ENCODE measurements at regions not wholly inside any gene's neighbourhood (a gene's known extent, or its start where the extent isn't known, plus 50 kb on each side); places are given as distances from the start of the nearest gene placed in this dataset.
"Not testable (repeated sequence)": the region's sequence is repeated elsewhere in the genome, so short reads cannot be mapped to it uniquely, and the experiment has no call there.

DNA sequence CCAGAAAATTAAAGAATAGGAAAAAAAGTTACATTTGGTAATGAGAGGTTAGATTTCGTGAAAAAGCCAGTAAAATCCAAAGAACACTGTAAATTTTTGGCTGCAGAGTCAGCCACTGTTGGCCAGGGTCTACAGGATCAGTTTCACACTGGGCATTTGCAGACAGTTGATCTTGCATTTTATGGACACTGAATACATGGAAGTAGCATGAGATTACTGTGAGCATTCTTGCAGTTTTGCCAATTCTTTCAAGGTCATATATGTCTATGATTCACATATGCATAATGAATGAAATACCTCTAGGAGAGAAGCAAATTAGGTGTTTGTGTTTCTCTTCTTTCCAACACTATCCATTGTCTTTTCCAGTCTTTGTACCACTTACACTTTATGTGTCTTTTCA is 200.8 kb upstream of the DPYD start:
- Histone ChIP-seq H3K27ac (replicated peaks) (no peak overlapping the region), H3K36me3 (no peaks in the 10 kb centered on the region), H3K4me3 (no peak overlapping the region), H3K9me3 (replicated peaks) (no peaks in the 10 kb centered on the region), H3K4me1 (no peaks in the 10 kb centered on the region), H3K27me3 (ENCODE audit: low read depth) (no peaks in the 10 kb centered on the region)
- no peak for DNase-seq
- intact Hi-C loops (cut with micrococcal nuclease) = loop anchor here (10.0 kb wide), 1 partner anchor 63 kb away; no protein-coding TSS in a partner anchor
- TF ChIP-seq, protein P1, sequence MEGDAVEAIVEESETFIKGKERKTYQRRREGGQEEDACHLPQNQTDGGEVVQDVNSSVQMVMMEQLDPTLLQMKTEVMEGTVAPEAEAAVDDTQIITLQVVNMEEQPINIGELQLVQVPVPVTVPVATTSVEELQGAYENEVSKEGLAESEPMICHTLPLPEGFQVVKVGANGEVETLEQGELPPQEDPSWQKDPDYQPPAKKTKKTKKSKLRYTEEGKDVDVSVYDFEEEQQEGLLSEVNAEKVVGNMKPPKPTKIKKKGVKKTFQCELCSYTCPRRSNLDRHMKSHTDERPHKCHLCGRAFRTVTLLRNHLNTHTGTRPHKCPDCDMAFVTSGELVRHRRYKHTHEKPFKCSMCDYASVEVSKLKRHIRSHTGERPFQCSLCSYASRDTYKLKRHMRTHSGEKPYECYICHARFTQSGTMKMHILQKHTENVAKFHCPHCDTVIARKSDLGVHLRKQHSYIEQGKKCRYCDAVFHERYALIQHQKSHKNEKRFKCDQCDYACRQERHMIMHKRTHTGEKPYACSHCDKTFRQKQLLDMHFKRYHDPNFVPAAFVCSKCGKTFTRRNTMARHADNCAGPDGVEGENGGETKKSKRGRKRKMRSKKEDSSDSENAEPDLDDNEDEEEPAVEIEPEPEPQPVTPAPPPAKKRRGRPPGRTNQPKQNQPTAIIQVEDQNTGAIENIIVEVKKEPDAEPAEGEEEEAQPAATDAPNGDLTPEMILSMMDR (IDR thresholded peaks at IDR 0.05; ENCODE audit: borderline replicate concordance) = no peak

DNA sequence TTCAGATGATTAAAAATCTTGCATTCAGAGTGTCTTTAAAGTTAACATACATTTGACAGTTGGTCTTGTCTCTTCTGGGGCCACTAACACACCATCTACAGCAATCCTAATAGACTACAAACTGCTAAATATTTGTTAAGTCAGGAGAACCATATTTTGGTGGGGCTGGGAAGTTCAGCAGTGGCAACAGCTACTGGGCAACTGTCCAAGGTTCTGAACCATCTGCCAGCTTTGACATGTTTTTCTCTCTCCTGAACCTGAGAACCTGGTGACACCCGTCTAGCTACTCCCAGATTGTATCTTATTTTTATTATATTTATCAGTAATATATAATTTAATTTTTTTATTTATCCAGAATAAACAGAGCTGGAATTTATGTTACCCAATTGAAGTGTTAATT is 199.0 kb upstream of the DPYD start:
- Histone ChIP-seq H3K4me1 (no peaks in the 10 kb centered on the region), H3K4me3 (no peak overlapping the region), H3K27ac (replicated peaks) (no peak overlapping the region), H3K9me3 (replicated peaks) (no peaks in the 10 kb centered on the region), H3K36me3 (no peaks in the 10 kb centered on the region), H3K27me3 (ENCODE audit: low read depth) (no peaks in the 10 kb centered on the region)
- intact Hi-C loops (cut with micrococcal nuclease) = loop anchor here (10.0 kb wide), 1 partner anchor 65 kb away; no protein-coding TSS in a partner anchor
- TF ChIP-seq, protein P1 (IDR thresholded peaks at IDR 0.05; ENCODE audit: borderline replicate concordance) = no peak
- DNase-seq = no peak

DNA sequence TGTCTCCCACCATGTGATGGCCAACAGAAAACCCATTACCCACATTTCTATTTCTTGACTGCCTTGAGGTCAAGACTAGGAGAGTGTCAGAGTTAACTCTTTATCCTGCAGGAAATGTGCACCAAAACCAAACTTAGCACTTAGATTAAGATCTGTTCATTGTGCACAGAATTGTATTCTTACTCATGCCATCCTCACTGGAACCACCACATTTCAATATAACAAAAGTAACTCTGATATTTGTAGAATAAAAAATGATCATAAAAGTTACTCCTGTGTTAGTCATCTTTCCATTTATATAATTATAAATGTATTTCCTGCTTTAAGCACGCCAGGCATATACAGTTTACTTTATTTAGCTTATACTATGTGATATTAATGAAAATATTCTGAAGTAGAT is 193.0 kb upstream of the DPYD start:
- DNase-seq = no peak

DNA sequence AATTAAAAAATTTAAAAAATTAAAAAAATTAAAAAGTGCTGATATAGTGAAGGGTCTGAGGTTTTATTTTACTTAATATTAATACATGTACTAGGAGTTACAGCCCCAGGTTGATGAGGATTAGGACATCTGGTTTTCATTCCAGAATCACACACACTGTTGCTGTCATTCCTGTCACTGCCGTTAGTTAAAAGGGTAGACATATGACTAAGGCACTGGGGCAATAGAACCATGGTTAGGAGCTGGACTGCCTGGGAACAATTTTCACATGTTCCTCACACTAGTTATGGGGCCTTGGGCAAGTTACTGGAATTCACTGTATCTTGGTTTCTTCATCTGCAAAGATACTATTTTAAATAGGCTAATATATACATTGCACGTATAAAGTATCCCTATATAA is 191.8 kb upstream of the DPYD start:
- no peak for DNase-seq
- Histone ChIP-seq H3K4me3 (no peak overlapping the region), H3K27me3 (ENCODE audit: low read depth) (no peaks in the 10 kb centered on the region), H3K9me3 (replicated peaks) (peaks cover 9% of the 10 kb centered on the region), H3K4me1 (no peaks in the 10 kb centered on the region), H3K27ac (replicated peaks) (no peak overlapping the region), H3K36me3 (no peaks in the 10 kb centered on the region)
- intact Hi-C loops (cut with micrococcal nuclease) = no loop called here
- TF ChIP-seq, protein P1 (IDR thresholded peaks at IDR 0.05; ENCODE audit: borderline replicate concordance) = no peak

More for the DNA sequence above, 193.0 kb upstream of the DPYD start:
- Histone ChIP-seq H3K9me3 (replicated peaks) (no peaks in the 10 kb centered on the region), H3K27ac (replicated peaks) (no peak overlapping the region), H3K36me3 (no peaks in the 10 kb centered on the region), H3K4me3 (no peak overlapping the region), H3K27me3 (ENCODE audit: low read depth) (no peaks in the 10 kb centered on the region), H3K4me1 (no peaks in the 10 kb centered on the region)
- TF ChIP-seq, protein P1 (IDR thresholded peaks at IDR 0.05; ENCODE audit: borderline replicate concordance) = no peak
- intact Hi-C loops (cut with micrococcal nuclease) = no loop called here

DNA sequence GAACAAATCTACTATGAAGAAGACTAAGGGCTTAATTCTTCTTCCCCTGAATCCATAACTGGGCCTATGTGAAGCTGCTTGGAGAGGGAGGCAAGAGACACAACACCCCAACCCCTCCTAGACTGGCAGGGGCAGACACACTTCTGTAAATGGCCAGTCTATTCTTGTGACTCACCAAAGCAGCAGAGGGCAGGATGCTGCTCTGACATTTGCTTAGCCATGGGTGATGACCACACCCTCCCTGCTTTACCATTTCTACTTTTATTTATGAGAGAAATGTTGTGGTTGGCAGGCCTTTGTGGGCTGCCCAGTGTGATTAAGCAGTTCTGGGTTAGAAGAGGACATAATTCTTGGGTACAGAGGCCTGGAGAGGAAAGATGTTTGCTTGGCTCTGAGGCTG is 189.8 kb upstream of the DPYD start:
- H3K36me3 ChIP-seq = no peaks in the 10 kb centered on the region
- H3K9me3 ChIP-seq (replicated peaks) = peaks cover 28% of the 10 kb centered on the region
- no peaks in the 10 kb centered on the region for H3K4me1 ChIP-seq
- DNase-seq = no peak
- no peak overlapping the region for H3K4me3 ChIP-seq
- TF ChIP-seq, protein P1 (IDR thresholded peaks at IDR 0.05; ENCODE audit: borderline replicate concordance) = no peak
- no peaks in the 10 kb centered on the region for H3K27me3 ChIP-seq (ENCODE audit: low read depth)
- intact Hi-C loops (cut with micrococcal nuclease) = no loop called here
- H3K27ac ChIP-seq (replicated peaks) = no peak overlapping the region

DNA sequence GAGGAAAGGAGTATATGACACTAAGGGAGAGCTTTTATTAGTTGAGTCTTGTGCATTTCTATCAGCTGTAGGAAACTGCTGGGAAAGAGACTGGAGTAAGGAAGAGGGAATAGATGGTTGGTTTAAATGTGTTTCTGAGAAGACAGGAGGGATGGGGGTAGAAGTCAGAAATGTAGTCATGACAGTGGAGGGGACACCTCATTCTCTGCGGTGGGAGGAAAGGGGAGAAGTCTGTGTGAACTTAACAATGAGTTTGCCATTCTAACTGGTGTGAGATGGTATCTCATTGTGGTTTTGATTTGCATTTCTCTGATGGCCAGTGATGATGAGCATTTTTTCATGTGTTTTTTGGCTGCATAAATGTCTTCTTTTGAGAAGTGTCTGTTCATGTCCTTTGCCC is 187.5 kb upstream of the DPYD start:
- H3K36me3 ChIP-seq; H3K4me1 ChIP-seq; intact Hi-C loops (cut with micrococcal nuclease); H3K27me3 ChIP-seq (ENCODE audit: low read depth); H3K27ac ChIP-seq (replicated peaks); DNase-seq; H3K4me3 ChIP-seq: not testable (repeated sequence)
- H3K9me3 ChIP-seq (replicated peaks) = peaks cover 28% of the 10 kb centered on the region

Measured in left ventricle myocardium inferior (tissue), 1 donor.